Left lung (tissue), 4 donors: ENCODE measurements at regions not wholly inside any gene's neighbourhood (a gene's known extent, or its start where the extent isn't known, plus 50 kb on each side); places are given as distances from the start of the nearest gene placed in this dataset.

Source experiments
- ATAC-seq: fragments of 200-7000 bp; cut with Tn5 transposase; one replicate; pipeline ENCODE4 v1.9.1; 2020; ENCODE audit warnings: moderate library complexity
- DNase-seq, 4 donors: peaks; one replicate each; pipeline ENCODE4 v3.0.0-alpha.2; 2013 to 2020
- H3K27ac ChIP-seq, 2 donors: fragments of 200-600 bp; sonication (generic) in 1 of 2; one replicate each; pipeline versions ENCODE4 v1.5.0 to v1.8.0; 2020 to 2021
- H3K27me3 ChIP-seq, 2 donors: fragments of 200-600 bp; sonication (generic) in 1 of 2; one replicate each; pipeline versions ENCODE4 v1.5.0 to v1.8.0; 2020 to 2021
- H3K36me3 ChIP-seq, 2 donors: fragments of 200-600 bp; sonication (generic) in 1 of 2; one replicate each; pipeline versions ENCODE4 v1.5.0 to v1.8.0; 2020 to 2021
- H3K4me1 ChIP-seq, 2 donors: fragments of 200-600 bp; one replicate each; pipeline ENCODE4 v1.8.0; 2021
- H3K4me3 ChIP-seq, 2 donors: fragments of 200-600 bp; sonication (generic) in 1 of 2; one replicate each; pipeline versions ENCODE4 v1.5.0 to v1.8.0; 2020 to 2021; ENCODE audit warnings: mild to moderate bottlenecking in 1 of 2
- H3K9me3 ChIP-seq, 2 donors: fragments of 200-600 bp; sonication (generic) in 1 of 2; one replicate each; pipeline versions ENCODE4 v1.5.0 to v1.8.0; 2020 to 2021
- CTCF ChIP-seq, 2 donors: fragments of 200-600 bp; sonication (generic) in 1 of 2; IDR thresholded peaks; one replicate each; pipeline versions ENCODE4 v1.5.0 to v1.8.0; 2021; ENCODE audit warnings: antibody characterized with exemption in 2 of 2
- intact Hi-C, 2 donors: fragments of 100-400 bp; cut with DNase I; formaldehyde crosslinking; loops; one replicate each; pipeline versions ENCODE4 v1.11.2 to v1.14.2; 2022
- donor health status: DM: no; HTN: yes; CAD: no.
- donor health status: DM: no; HTN: no; CAD: no.

- intact Hi-C loops = no loop called here
- H3K4me3 ChIP-seq = no peak overlapping the region
- TF ChIP-seq CTCF (IDR thresholded peaks at IDR 0.05) = no peak
These were observed 295.8 kb upstream of the LRRN1 start for GRCh38 chr3:3503411-3503810.

GRCh38 chr3:3499987-3500386, 299.2 kb upstream of the LRRN1 start:
- ATAC-seq = no peak
- DNase-seq = no peak
- TF ChIP-seq CTCF (IDR thresholded peaks at IDR 0.05) = no peak
- Histone ChIP-seq H3K4me3 (no peak overlapping the region), H3K9me3 (no peaks in the 10 kb centered on the region), H3K36me3 (no peaks in the 10 kb centered on the region), H3K4me1 (no peaks in the 10 kb centered on the region), H3K27ac (no peak overlapping the region), H3K27me3 (no peaks in the 10 kb centered on the region)
- intact Hi-C loops = no loop called here

More at GRCh38 chr3:3503411-3503810, 295.8 kb upstream of the LRRN1 start:
- Histone ChIP-seq H3K27ac (no peak overlapping the region), H3K4me1 (no peaks in the 10 kb centered on the region), H3K36me3 (no peaks in the 10 kb centered on the region), H3K27me3 (no peaks in the 10 kb centered on the region), H3K9me3 (no peaks in the 10 kb centered on the region)
- no peak for ATAC-seq
- peak in 2 of 4 donors; percentile 13 to 16 for DNase-seq

GRCh38 chr3:3499012-3499562, 300.1 kb upstream of the LRRN1 start:
- no peak for ATAC-seq
- no peak overlapping the region for H3K27ac ChIP-seq
- no peaks in the 10 kb centered on the region for H3K36me3 ChIP-seq
- DNase-seq = no peak
- no peak overlapping the region for H3K4me3 ChIP-seq
- no peaks in the 10 kb centered on the region for H3K9me3 ChIP-seq
- TF ChIP-seq CTCF (IDR thresholded peaks at IDR 0.05) = no peak
- H3K27me3 ChIP-seq = no peaks in the 10 kb centered on the region
- intact Hi-C loops = no loop called here
- H3K4me1 ChIP-seq = no peaks in the 10 kb centered on the region

GRCh38 chr3:3495611-3496010, 303.6 kb upstream of the LRRN1 start:
- TF ChIP-seq CTCF (IDR thresholded peaks at IDR 0.05) = no peak
- Histone ChIP-seq H3K36me3 (no peaks in the 10 kb centered on the region), H3K27me3 (no peaks in the 10 kb centered on the region), H3K9me3 (peaks cover 0 to 14% of the 10 kb centered on the region in 2 donors), H3K27ac (no peak overlapping the region), H3K4me3 (no peak overlapping the region), H3K4me1 (no peaks in the 10 kb centered on the region)
- intact Hi-C loops = no loop called here
- ATAC-seq (no peak), DNase-seq (no peak)

- no peak for ATAC-seq
- H3K4me1 ChIP-seq = no peaks in the 10 kb centered on the region
- TF ChIP-seq CTCF (IDR thresholded peaks at IDR 0.05) = no peak
- no peak for DNase-seq
- intact Hi-C loops = no loop called here
- H3K27me3 ChIP-seq = no peaks in the 10 kb centered on the region
- no peak overlapping the region for H3K27ac ChIP-seq
- H3K36me3 ChIP-seq = no peaks in the 10 kb centered on the region
- no peak overlapping the region for H3K4me3 ChIP-seq
- H3K9me3 ChIP-seq = no peaks in the 10 kb centered on the region
These were observed 297.2 kb upstream of the CRBN start for GRCh38 chr3:3476669-3477068.
